ENCODE measurements at regions not wholly inside any gene's neighbourhood (a gene's known extent, or its start where the extent isn't known, plus 50 kb on each side); places are given as distances from the start of the nearest gene placed in this dataset.

DNA sequence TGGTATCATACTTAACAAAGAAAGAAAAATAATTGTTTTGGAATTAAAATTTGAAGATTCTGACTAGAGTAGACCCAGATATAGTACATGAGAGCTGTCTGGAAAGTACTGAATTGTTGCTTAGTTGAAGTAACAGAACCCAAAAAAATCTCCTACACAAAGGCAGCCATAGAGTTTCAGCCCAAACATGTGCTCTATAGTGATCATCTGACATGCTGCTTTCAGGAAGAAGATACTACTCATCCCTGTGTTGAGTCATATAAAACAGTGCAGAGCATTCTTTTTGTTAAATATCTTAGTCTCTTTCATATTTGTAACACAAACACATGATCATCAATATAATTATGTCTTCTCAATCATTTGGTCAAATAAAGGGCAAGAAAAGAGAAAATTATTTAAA, 84.8 kb upstream of the PTPRM start:
- DNase-seq (ENCODE audit: low read depth), result no peak

- DNase-seq (ENCODE audit: low read depth), result no peak
Measured at GRCh38 chr18:7485616-7486015, 81.5 kb upstream of the PTPRM start.

DNA sequence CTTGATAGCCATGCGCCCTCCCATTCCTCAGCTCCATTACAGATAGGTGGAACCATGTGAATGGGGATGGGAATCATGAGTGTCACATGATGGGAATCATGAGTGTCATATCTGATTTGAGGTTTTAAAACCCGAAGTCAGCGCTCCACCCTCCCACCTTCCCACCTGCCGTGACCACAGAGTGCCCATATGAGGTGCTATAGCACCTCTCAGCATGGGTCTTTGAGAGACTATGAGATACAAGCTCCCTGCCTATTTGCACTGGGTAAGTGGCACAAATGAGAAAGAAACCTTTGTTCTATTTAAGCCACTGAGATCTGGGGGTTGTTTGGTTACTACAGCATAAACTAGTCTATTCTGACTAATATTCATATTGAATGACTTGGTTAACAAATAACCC, 78.5 kb upstream of the PTPRM start:
- no peak for DNase-seq (ENCODE audit: low read depth)

GRCh38 chr18:7490104-7490503, 77.0 kb upstream of the PTPRM start:
- DNase-seq (ENCODE audit: low read depth), result no peak

GRCh38 chr18:7492385-7492784, 74.7 kb upstream of the PTPRM start:
- DNase-seq (ENCODE audit: low read depth), result no peak

GRCh38 chr18:7497081-7497480, 70.0 kb upstream of the PTPRM start:
- no peak for DNase-seq (ENCODE audit: low read depth)

DNA sequence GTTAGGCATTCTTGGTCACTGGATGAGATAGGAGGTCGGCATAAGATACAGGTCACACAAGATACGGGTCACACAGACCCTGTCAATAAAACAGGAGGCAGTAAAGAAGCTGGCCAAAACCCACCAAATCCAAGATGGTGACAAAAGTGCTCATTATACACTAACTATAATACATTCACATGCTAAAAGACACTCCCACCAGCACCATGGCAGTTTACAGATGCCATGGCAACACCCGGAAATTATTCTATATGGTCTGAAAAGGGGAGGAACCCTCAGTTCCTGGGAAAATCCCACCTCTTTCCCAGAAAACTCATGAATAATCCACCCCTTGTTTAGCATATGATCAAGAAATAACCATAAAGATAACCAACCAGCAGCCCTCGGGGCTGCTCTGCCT, 56.0 kb upstream of the PTPRM start:
- DNase-seq (ENCODE audit: low read depth), result no peak

DNA sequence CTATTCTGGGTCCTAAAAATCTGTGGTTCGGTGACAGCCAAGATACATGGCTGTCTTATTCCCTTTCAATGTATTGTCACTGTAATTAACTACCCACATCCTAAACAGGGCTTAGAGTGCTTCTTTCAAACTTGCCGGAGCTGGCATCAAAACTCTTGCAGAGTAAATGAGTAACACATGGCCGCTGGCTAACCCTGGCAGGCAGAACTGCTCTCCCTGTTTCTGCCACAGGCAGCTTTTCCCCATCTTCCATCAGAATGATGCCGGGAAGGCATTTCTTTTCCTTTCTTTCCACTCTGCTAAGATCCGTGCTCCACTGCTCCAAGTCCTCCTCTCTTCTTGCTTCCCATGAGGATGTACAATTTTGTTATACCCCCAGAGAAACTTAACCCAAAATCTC, 54.8 kb upstream of the PTPRM start:
- DNase-seq (ENCODE audit: low read depth), result no peak

GRCh38 chr18:7512990-7513389, 54.1 kb upstream of the PTPRM start:
- DNase-seq (ENCODE audit: low read depth), result no peak

DNA sequence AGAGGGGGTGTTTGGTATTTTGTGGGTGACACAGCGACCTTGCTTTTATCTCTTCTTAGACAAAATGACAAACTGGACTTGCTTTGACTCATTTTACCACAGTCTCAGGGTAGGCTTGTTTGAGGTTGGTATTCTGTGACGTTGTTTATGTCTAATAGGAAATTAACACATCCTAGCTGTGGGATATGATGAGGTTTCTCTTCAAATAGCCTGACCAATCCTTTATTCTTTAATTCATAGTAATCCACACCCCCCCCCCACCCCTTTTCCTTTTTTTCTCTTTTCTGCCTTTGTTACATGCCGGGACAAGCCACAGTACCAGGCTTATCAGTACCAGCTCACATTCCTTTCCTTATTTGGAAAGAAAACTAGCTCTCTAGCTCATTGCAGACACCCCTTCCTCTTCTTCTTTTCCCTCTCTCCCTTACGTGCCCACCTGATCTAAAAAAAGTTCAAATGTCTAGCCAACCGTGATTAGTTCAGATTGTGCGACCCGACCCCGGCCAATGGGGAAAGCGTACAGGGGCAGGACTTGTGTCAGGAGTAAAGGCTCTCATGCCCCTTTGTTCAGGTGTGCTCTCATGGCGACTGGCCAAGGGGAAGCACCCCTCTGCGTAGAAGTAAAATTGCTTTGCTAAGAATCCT, 52.2 kb upstream of the PTPRM start:
- DNase-seq (ENCODE audit: low read depth), result no peak

- no peak for DNase-seq (ENCODE audit: low read depth)
Measured at GRCh38 chr18:7516266-7517117, 50.6 kb upstream of the PTPRM start.
